T-helper 2 cell treated with Interferon-gamma antibody and Interleukin-4, amounts not matched to agents 5 μg/mL and 100 μg/mL, for 36 hours (primary cell): ENCODE measurements at regions not wholly inside any gene's neighbourhood (a gene's known extent, or its start where the extent isn't known, plus 50 kb on each side); places are given as distances from the start of the nearest gene placed in this dataset.

Experiments used
- DNase-seq: peaks from one replicate; pipeline ENCODE4 v3.0.0; 2021; ENCODE audit warnings: low spot score
- H3K27ac Mint-ChIP-seq: one replicate; pipeline ENCODE4 v1.8.0; 2021; ENCODE audit warnings: mild to moderate bottlenecking, mixed read lengths
- H3K27me3 Mint-ChIP-seq: one replicate; pipeline ENCODE4 v1.8.0; 2021; ENCODE audit warnings: low read depth, mixed read lengths
- H3K36me3 Mint-ChIP-seq: one replicate; pipeline ENCODE4 v1.8.0; 2021; ENCODE audit warnings: low read depth, mixed read lengths
- H3K4me1 Mint-ChIP-seq: one replicate; pipeline ENCODE4 v1.8.0; 2021; ENCODE audit warnings: low read depth, mixed read lengths
- H3K4me3 Mint-ChIP-seq: one replicate; pipeline ENCODE4 v1.8.0; 2022; ENCODE audit warnings: mild to moderate bottlenecking, moderate library complexity, mixed read lengths
- H3K9me3 Mint-ChIP-seq: one replicate; pipeline ENCODE4 v1.8.0; 2021; ENCODE audit warnings: mixed read lengths

DNA sequence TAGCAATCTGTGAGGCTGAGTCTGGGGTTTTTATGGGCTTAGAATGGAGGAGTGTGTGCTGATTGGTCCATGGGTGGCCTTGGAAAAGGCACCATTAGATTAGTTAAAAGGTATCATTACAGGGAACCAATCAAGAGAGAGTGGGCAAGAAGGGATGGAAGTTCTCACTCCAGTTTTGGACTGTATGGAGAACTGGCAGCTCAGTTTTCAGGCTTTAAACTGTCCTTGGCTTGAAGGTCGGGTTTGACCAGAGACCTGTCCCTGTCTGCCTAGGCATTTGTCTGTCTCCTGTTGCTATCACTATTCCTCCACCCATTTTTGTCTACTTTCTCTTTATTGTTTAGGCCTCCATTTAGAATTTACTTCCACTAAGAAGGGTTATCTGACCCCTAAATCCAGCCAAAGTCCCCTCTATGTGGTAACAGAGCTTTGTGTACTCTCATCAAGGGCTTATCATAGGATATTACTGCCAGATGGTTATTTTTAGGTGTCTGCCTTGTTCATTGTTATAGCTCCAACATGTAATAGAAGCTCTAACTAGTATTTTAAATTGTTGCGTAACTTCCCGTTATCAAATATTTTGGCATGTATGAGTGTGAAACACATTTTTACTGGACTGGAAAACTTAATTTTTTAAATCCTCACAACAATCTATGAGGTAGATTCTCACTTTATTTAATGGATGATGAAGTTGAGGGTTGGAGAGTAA lies 133.3 kb upstream of the SLC10A2 start:
- H3K9me3 Mint-ChIP-seq = peaks cover 10% of the 10 kb centered on the region
- H3K4me1 Mint-ChIP-seq = no peaks in the 10 kb centered on the region
- DNase-seq = no peak
- H3K27ac Mint-ChIP-seq = no peak overlapping the region
- H3K36me3 Mint-ChIP-seq = no peaks in the 10 kb centered on the region
- no peak overlapping the region for H3K4me3 Mint-ChIP-seq
- no peaks in the 10 kb centered on the region for H3K27me3 Mint-ChIP-seq

DNA sequence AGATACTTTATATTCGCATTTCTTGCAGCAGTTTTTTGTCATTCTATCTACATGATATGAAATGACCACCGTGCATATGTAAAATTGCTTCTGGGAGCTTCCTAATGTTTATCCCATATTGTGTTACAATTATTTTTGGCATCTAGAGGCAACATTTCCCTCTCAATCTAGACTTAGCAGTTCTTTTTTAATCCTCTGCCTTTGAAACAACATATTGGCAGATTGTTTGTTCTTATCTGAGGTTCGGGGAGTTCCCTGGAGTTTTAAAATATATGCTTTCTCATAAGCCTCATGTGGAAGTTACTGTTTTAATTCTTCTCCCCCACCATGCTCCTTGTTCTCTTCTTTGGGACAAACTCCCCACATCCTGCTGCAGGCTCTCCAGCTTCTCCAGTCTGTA lies 130.1 kb upstream of the SLC10A2 start:
- H3K27ac Mint-ChIP-seq = no peak overlapping the region
- H3K4me1 Mint-ChIP-seq = no peaks in the 10 kb centered on the region
- DNase-seq = no peak
- H3K36me3 Mint-ChIP-seq = no peaks in the 10 kb centered on the region
- H3K27me3 Mint-ChIP-seq = no peaks in the 10 kb centered on the region
- H3K9me3 Mint-ChIP-seq = peaks cover 10% of the 10 kb centered on the region
- H3K4me3 Mint-ChIP-seq = no peak overlapping the region

DNA sequence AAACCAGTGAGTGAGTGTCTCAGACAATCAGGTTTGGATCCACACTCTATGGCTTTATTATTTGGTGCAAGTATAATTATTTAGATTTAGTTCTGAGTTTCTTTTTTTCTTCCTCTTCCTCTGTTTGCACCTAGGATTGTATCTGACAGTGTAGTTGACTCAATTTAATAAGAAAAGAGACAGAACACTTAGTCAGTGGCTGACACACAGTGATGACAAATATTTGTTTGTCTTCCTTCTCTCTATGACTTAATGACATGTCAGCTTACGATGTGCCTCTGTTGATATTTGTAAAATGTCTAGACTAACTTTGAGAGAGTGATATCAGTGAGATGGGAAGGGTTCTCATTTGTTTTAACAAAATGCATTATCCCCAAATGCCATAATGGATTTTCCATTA lies 129.5 kb upstream of the SLC10A2 start:
- DNase-seq = no peak
- Mint-ChIP-seq H3K27ac (no peak overlapping the region), H3K4me3 (no peak overlapping the region), H3K27me3 (no peaks in the 10 kb centered on the region), H3K4me1 (no peaks in the 10 kb centered on the region), H3K9me3 (peaks cover 10% of the 10 kb centered on the region), H3K36me3 (no peaks in the 10 kb centered on the region)

DNA sequence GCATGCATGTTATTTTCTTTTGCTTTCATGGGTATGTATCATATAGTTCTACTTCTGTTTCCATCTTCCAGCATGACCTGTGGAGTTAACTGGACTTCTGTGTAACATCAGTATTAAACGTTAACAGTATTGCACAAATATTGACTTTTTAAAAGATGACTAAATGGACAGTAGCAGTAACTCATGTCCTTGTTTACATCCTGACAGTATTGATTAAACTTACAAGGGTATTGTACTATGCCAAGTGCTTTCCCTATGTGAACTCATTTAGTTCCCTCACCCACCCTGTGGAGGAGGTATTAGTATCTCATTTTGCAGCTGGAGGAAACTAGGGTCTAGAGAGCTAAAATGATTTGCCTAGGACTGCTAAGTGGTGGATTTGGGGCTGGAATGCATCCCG lies 128.7 kb upstream of the SLC10A2 start:
- no peaks in the 10 kb centered on the region for H3K27me3 Mint-ChIP-seq
- H3K4me3 Mint-ChIP-seq = no peak overlapping the region
- H3K9me3 Mint-ChIP-seq = peaks cover 10% of the 10 kb centered on the region
- no peak for DNase-seq
- H3K4me1 Mint-ChIP-seq = no peaks in the 10 kb centered on the region
- H3K27ac Mint-ChIP-seq = no peak overlapping the region
- no peaks in the 10 kb centered on the region for H3K36me3 Mint-ChIP-seq

DNA sequence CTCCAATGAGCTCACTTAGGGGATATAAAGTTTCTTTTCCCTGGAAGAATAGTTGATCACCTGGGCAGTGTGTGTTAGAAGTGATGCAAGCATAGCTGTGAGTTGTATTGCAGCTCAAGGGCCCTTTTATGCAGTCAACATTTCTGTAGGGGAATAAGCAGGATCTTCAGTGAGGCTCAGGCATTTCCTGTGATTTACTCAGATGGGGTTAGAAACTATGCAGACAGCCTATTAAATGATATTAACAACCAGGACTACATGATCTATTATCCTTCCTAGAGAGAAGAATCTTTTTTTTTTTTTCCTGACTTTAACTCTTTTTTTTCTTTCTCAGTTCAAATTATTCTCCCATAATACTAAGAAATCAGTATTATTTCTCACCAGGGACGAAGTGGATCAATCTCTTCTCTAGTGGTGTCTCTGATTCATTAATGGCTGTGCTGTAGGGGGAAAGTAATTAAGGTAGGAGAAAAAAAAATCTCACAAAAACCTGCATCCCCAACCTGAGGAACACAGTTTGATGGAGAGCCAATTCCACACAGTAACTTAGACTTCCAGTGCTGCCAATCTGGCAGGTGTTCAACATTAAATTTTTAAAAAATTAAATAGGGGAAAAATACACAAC lies 126.4 kb upstream of the SLC10A2 start:
- Mint-ChIP-seq H3K4me3 (no peak overlapping the region), H3K36me3 (no peaks in the 10 kb centered on the region), H3K9me3 (no peaks in the 10 kb centered on the region), H3K27ac (no peak overlapping the region), H3K4me1 (no peaks in the 10 kb centered on the region), H3K27me3 (no peaks in the 10 kb centered on the region)
- no peak for DNase-seq

DNA sequence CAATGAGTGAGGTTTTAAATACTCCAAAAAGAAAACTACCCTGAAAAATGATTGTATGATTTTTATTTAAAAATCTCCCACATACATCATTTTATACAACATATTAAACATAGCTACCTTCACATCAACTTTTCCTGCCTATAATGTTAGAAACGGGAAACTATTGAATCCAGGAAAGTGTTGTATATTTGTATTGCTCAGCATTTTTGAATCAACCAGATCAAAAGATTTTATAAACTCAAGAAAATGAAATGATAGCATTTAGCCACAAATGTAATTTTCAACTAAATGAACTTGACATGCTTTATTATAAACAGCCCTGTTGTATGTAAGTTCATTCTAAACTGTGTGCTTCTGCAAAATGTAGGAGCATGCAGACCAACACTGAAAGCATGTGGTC lies 124.6 kb upstream of the SLC10A2 start:
- Mint-ChIP-seq H3K27ac (no peak overlapping the region), H3K9me3 (no peaks in the 10 kb centered on the region), H3K27me3 (no peaks in the 10 kb centered on the region), H3K36me3 (no peaks in the 10 kb centered on the region), H3K4me3 (no peak overlapping the region), H3K4me1 (no peaks in the 10 kb centered on the region)
- no peak for DNase-seq

DNA sequence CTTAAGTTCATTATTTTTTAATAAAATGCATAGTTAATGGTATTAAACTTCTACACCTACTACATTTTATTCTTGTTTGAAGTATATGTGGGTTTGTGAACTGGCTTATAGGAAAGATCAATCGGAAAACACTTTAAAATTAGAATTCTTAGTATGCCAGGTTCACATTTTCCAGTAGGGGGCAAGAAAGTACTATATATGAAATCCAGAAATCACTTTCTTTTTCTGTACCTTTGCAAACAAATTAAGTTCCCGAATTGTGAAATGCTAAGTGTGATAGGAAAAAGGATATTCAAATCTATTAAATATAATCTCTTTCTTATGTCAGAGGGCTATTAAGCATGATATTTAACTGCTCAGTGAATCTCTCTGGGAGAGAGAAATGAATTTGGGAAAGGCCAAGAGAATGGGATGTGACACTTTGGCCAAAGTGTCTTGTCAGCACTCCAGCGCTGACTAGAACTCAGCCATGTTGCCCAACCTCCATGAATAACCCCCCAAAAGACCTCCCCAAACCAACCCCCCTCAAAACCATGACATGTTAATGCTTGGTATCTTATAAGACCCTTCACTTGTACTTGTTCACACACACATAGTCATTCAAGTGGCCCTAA lies 122.6 kb upstream of the SLC10A2 start:
- no peak overlapping the region for H3K4me3 Mint-ChIP-seq
- no peak for DNase-seq
- H3K9me3 Mint-ChIP-seq = no peaks in the 10 kb centered on the region
- H3K4me1 Mint-ChIP-seq = no peaks in the 10 kb centered on the region
- no peaks in the 10 kb centered on the region for H3K36me3 Mint-ChIP-seq
- H3K27me3 Mint-ChIP-seq = no peaks in the 10 kb centered on the region
- no peak overlapping the region for H3K27ac Mint-ChIP-seq

DNA sequence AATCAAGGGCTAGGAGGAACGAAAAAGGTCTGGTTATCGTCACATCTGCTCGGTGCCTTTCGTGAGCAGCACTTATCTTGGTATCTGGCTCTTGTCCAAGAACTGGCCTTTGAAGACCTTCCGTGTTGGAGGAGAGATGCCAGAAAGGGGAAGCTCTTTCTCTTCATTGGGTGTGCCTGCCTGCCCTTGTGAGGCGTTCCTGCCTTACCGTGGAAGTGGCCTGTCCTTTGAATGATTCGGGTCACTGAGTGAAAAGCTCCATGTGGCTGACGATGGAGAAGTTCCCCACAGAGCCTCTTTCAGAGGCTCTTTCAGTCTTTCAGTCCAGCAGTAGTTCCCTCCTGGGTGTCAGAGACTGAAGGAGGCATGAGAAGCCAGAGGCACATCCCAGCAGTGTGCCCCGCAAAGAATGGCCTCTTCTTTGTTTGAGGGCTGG lies 121.5 kb upstream of the SLC10A2 start:
- no peak for DNase-seq
- H3K4me1 Mint-ChIP-seq = no peaks in the 10 kb centered on the region
- no peaks in the 10 kb centered on the region for H3K9me3 Mint-ChIP-seq

DNA sequence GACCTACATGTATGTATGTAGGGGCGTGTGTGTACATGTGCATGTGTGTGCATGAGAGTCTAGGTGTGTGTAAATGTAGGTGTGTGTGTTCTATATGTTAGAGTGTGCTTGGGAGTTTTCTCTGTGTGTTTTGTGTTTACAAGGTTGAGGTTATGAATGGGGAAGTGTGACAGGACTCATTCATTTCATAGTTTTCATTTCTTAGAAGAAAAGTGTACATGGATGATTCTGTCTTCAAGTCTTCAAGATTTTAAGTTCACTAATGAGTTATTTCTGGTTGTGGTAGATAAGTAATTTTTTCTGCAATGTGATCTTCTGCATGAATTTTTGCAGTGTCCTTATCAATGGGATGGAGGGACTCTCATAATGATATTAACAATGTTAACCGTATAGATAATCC lies 118.2 kb upstream of the SLC10A2 start:
- Mint-ChIP-seq H3K4me3 (no peak overlapping the region), H3K27me3 (no peaks in the 10 kb centered on the region), H3K36me3 (no peaks in the 10 kb centered on the region), H3K4me1 (no peaks in the 10 kb centered on the region), H3K27ac (no peak overlapping the region), H3K9me3 (no peaks in the 10 kb centered on the region)
- DNase-seq = no peak

More for the DNA sequence above, 121.5 kb upstream of the SLC10A2 start:
- no peak overlapping the region for H3K27ac Mint-ChIP-seq
- no peaks in the 10 kb centered on the region for H3K36me3 Mint-ChIP-seq
- H3K27me3 Mint-ChIP-seq = no peaks in the 10 kb centered on the region
- no peak overlapping the region for H3K4me3 Mint-ChIP-seq

DNA sequence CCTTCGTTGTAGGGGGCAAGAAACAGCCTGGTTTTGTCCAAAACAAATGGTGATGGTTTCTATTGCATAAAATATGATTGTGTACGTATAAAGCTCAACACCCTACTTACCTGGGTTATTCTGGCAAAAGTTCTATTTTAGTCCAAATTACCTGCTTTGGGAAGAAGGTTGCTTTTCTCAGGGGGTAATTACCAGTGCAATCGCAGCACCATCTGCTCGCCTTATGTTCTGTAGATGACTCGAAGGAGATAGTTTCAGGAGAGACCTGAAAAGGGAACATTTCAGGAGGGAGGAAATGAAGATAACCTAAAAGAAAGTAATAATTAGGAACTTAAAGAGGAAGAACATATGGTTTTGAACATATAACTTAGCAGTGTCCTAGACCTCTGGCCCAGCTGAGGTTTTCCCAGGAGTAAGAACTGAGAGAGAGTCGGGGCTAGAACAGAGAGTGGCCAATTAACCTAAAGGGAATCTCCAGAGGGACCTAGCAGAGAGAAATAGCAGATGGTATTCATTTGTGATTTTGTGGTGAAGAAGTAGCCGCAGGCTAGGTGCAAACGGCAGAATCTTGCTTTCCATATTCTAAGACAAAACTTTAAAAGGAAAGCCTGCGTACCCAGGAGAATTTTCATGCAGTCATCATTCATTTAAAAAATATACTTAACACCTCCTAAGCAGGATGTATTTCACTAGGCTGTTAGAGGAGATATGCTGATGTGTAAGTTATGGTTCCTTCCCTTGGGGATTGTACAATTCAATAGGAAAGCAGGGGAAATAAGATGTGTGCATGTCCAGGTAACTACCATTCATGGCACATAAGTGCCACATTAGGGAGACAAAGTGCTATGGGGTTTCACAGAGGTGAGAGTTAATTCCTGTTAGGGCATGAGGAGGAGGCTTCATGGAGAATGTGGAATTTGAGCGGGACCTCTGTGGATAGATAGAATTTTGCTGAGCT lies 113.0 kb upstream of the SLC10A2 start:
- no peaks in the 10 kb centered on the region for H3K9me3 Mint-ChIP-seq
- no peaks in the 10 kb centered on the region for H3K4me1 Mint-ChIP-seq
- H3K27me3 Mint-ChIP-seq = no peaks in the 10 kb centered on the region
- no peak overlapping the region for H3K4me3 Mint-ChIP-seq
- DNase-seq = no peak
- H3K36me3 Mint-ChIP-seq = no peaks in the 10 kb centered on the region
- H3K27ac Mint-ChIP-seq = no peak overlapping the region

DNA sequence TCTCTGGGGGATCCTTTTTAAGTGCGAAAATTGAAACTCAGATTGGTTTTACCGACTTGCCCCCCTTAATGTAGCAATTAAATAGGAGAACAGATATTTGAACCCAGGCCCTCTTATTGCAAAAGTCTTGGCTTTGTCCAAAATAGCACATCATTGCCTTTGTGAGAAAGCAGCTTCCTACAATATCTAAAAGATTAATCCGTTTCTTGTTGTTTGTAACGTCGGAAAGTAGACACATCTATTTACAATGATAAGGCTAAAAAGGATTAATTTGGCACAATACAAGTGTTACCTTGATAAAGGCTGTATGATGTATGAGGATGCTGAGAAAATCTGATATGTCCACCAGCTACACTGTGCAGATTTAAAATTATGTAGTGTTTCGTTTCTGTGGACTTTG lies 108.7 kb upstream of the SLC10A2 start:
- Mint-ChIP-seq H3K36me3 (no peaks in the 10 kb centered on the region), H3K4me1 (no peaks in the 10 kb centered on the region), H3K27me3 (no peaks in the 10 kb centered on the region), H3K4me3 (no peak overlapping the region), H3K27ac (no peak overlapping the region), H3K9me3 (no peaks in the 10 kb centered on the region)
- DNase-seq = no peak

DNA sequence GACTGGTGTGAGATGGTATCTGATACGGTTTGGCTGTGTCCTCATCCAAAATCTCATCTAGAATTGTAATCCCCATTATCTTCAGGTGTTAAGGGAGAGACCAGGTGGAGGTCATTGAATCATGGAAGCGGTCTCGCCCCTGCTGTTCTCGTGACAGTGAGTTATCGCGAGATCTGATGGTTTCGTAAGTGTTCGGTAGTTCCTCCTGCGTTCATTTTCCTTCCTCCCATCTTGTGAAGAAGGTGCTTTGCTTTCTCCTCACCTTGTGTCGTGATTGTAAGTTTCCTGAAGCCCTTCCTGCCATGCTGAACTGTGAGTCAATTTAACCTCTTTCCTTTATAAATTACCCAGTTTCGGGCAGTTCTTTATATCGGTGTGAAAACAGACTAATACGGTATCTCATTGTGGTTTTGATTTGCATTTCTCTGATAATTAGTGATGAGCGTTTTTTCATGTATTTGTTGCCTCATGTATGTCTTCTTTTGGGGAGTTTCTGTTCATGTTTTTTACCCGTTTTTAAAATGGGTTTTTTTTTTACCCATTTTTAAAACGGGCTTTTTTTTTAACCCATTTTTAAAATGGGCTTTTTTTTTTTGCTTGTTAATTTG lies 102.8 kb upstream of the SLC10A2 start:
- no peaks in the 10 kb centered on the region for H3K4me1 Mint-ChIP-seq
- H3K27me3 Mint-ChIP-seq = no peaks in the 10 kb centered on the region

DNA sequence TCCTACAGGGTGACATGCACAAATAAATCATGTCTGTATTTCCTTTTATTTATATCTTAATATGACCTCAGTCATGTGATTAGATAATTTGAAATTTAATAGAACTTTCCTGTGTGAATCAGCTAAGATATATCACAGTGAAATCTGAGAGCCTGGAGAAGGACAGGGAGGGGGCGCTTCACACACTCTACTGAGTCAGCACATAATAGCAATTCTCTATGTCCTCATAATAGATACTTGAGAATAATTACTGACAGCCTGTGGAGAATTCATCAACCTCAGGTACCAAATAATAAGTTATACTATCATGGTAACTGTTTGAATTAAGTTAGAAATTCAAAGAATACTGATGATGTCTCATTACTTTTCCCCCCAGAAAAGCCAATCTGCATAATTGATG lies 98.0 kb upstream of the SLC10A2 start:
- no peaks in the 10 kb centered on the region for H3K4me1 Mint-ChIP-seq
- no peaks in the 10 kb centered on the region for H3K27me3 Mint-ChIP-seq
- H3K27ac Mint-ChIP-seq = no peak overlapping the region
- DNase-seq = no peak
- no peaks in the 10 kb centered on the region for H3K36me3 Mint-ChIP-seq
- H3K9me3 Mint-ChIP-seq = peaks cover 7% of the 10 kb centered on the region
- no peak overlapping the region for H3K4me3 Mint-ChIP-seq

More for the DNA sequence above, 102.8 kb upstream of the SLC10A2 start:
- H3K27ac Mint-ChIP-seq = no peak overlapping the region
- no peak for DNase-seq
- H3K4me3 Mint-ChIP-seq = no peak overlapping the region
- H3K9me3 Mint-ChIP-seq = peaks cover 7% of the 10 kb centered on the region
- no peaks in the 10 kb centered on the region for H3K36me3 Mint-ChIP-seq
